Globus pallidus (tissue), 1 donor: ENCODE measurements at regions not wholly inside any gene's neighbourhood (a gene's known extent, or its start where the extent isn't known, plus 50 kb on each side); places are given as distances from the start of the nearest gene placed in this dataset.
"Not testable (repeated sequence)": the region's sequence is repeated elsewhere in the genome, so short reads cannot be mapped to it uniquely, and the experiment has no call there.

Source experiments
- DNase-seq: peaks from one replicate; pipeline ENCODE4 v3.0.0-alpha.2; 2015; ENCODE audit warnings: low spot score

DNA sequence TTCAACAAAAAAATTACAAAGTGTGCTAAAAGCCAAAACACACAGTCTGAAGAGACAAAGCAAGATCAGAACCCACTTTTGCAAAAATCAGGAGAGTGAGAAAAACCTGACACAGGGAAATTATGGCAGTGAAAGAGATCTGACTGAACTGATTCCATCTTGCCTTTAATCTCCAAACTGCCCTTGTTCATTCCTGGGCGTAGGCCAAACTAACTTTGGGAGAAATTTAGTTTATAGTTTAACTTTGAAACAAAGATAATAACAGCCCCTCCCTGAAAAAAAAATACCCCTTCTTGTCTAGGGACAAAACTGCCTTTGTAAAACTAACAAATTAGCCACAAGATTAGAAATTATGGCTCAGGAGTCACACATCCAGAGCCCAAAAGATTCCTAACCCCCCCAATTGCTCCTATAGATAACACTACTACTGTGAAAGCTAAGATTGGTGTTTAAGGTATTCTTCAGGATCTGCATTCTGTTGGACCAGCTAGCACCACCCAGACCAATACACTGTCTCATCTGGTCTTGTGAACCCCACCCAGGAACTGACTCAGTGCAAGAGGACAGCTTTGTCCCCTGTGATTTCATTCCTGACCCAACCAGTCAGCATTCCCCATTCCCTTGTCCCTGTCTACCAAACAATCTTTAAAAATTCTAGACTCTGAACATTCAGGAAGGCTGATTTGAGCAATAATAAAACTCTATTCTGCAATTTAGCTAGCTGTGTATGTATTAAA is 226.1 kb upstream of the SH3BP4 start:
- no peak for DNase-seq

DNA sequence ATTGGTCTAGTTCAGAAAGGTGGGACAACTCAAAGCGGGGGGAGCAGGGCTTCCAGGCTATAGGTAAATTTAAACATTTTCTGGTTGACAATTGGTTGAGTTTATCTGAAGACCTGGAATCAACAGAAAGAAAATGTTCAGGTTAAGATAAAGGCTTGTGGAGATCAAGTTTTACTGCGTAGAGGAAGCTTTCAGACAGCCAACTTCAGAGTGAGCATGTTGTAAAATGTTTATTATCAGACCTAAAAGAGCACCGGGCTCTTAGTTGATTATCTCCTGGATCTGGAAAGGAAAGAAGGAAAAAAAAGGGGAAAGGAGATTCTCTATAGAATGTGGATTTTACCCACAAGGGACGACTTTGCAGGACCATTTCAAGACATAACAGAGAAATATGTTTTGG is 227.0 kb upstream of the SH3BP4 start:
- DNase-seq = no peak

DNA sequence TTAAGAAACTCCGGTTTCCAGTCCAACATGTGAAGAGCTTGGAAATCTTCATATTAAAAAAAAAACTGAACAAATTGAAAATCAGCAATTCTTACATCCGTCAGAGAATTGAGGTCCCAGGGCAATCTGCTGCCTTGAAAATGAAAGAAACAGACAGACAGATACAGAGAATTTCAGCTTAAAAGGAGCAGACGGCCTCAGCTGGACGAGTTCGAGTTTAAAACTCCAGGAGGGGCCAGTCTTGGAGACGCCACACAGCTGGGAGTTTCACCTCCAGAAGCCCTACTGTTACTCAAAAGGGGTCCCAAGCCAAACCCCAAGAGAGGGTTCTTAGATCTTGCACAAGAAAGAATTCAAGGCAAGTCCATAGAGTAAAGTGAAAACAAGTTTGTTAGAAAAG is 226.5 kb upstream of the ARL4C start:
- no peak for DNase-seq

DNA sequence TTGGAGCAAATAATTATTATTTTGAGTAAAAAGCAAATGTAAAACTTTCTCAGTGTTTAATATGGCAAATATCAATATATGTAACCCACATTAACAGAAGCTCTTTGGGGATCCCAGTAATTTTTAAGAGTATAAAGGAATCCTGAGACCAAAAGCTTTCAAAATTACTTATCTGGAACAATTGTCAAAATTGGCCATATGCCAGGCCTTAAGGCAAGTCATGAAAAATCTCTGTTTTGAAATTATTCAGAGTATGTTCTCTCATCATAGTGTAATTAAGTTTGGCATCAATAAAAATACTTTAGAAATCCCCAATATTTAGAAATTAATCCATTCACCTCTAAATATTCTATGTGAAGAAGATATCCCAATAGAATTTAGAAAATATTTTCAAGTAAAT is 225.3 kb upstream of the ARL4C start:
- no peak for DNase-seq

DNA sequence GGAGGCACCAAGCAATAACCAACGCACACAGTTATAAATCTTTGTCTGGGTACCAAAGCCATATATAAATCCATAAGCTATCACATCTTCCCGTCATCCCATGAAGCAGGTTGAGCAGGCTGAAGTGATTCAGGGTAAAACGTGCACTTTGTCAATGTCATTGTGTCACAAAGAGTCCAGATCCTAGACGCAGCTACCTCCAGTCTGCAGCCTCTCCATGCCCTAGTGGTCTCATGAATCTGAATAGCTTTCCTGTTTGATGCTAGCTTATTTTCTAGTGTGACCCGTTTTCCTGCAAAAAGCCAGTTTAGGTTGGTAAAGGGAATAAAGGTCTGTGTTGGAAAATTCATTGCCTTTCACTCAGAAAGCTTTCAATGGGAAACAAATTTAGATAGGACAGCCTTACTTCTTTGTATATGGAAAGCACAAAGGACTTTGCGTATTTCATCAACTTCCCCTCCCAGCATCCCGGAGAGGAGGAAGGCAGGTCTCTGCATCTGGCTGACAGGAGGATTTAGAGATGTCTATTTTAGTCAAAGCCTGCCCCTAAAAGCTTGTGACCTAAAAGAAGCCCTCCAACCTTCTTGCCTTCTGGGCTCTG is 222.3 kb upstream of the ARL4C start:
- no peak for DNase-seq

DNA sequence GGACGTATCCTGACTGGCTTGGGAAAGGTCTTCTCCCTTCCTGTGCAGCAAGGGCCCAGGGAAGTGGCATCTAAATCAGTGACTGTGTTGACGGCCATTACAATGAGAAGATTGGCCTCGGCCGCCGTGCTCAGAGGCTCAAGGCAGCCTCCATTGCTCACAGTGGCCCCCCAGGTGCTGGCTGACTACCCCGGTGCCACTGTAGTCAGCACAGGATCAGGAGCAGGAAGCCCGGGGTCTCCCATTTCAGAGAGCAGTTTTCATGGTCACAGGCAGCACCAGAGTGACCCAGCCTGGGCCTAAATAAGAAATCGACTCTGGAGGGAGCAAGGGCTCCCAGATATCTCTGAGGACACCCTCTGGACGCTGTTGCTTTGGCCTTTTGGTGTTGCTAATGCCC is 219.4 kb upstream of the ARL4C start:
- DNase-seq = no peak

DNA sequence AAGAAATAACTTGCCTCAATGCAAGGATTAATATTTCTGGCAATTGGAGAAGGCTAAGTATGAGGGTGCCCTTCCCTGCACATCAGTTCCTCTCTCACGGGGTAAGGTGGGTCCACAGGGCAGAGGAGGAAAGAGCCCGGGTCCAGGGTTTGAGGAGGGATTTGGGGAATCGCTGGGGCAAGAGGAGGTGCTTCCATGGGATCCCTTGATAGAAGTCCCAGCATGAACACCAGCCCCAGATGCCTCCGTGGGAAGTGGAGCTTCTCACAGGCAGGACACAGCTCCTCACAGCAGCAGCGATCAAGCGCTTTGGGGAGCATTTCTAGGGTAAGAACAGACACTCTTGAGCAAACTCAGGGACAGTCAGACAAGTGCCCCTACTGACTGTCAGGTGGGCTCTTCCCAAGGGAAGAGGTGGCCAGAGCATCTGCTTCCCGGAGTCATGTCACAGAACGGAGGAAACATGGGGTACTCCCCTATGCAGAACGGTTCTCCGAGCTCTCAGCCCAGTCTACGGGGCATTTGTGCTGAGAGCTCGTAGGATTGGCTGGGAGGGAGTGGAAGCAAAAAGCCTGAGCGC is 218.9 kb upstream of the ARL4C start:
- DNase-seq = no peak

DNA sequence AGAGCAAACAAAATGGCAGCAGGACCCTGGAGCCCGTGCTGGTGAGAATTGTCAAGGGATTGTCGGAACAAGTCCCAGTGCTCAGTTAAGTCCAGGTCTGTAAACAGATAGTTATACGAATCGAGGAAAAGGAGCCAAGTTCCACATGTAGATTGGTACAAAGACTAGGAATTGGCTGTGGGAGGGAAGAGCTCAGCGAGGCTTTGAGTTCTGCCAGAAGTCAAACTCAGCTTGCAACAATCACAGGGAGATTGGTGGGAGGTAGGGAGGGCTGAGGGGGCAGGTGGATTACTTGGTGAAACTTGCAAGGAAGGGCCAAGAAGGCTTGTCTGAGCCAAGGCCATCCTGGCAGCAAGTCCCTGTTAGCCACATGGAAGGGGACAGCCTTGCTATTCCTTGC is 217.8 kb upstream of the ARL4C start:
- no peak for DNase-seq

DNA sequence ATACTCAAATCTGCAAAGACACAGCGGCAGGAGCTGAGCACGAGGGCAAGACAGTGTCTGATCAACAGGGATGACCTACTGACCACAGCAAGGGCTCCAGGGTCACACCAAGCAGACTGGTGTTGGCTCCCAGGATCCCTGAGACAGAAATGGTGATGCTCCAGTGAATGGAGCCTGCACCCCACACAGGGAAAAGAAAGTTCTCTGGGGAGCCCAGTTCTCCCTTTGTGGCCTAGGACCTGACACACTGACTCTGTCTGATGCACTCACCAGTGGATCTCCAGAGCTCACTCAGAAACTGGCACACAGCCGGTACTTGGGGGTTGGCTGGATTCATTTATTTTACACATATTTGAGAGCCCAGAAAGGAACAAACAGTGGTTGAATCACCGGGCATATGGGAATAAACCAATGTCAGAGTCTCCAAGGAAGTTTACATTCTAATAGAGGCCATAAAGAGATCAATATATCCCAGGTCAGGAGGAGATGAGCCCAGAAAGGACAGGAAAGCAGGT is 215.6 kb upstream of the ARL4C start:
- no peak for DNase-seq

DNA sequence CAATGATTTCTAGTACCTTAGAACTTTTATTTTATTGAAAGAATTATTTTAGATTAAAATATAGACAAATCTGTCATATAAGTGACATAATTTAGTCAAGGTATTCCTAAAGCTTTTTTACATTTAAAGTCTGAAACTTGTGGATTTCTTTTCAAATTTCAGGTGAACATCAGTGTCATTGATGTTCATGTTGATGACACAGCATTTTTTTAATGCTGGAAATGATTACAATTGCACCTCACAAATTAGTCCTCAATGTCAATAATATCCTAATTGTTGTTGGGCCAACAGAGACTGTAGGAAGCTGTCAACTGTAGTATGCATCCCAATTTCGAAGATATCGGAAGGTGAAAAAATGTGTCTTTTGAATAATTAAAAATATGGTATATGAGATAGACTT is 214.4 kb upstream of the ARL4C start:
- no peak for DNase-seq

DNA sequence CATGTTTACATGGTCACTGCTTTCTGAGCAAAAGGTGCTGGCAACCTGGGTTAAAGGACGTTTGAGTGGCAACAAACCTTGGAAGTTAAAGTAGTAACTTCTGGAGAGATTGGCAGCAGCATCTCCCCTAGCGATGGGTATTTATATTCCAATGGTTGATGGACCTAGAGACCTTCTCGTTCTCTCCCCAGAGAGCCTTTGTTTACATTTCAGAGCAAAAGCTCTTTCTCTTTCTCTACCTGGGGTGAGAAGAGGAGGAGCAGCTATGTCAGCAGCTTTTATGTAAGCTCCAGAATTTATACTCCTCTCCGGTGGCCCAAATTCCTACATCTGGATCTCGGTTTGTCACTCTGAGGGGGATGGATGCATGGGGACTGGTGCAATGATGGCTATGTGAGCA is 213.7 kb upstream of the ARL4C start:
- DNase-seq = no peak

DNA sequence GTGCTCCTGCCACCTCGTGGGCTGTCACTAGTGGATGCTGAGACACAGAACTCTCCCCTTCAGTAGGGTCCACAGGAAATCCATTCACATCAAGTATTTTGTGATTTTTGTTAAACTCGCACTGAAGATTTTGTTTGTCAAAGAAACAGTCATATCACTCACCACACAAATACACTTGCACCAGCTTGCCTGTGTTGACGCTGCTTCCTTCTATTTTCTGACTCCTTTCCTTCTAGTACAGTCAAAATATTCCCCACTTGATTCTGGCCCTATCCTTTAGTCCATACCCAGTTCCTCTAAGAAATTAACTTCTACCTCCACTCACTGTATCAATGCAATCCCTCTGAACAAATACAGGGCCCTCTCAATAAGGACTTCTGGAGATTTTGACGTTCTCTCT is 213.2 kb upstream of the ARL4C start:
- no peak for DNase-seq

DNA sequence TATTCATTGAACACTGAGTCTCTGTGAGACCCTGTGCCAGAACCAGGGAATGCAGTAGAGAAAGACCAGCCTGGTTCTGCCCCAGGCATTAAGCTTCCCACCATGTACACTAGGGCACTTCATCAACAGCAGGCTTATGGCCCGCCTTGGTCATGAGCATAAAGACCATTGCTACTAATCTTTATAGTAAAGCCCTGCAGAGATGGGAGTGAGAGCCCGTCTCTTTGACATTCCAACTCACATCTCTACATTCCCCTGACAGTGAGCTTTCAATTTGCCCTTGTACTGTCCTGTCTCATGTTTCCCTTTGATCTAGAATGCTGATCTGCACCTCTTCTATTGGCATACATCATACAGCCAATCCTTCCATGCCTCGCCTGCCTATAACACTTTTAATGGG is 211.8 kb upstream of the ARL4C start:
- DNase-seq = no peak

DNA sequence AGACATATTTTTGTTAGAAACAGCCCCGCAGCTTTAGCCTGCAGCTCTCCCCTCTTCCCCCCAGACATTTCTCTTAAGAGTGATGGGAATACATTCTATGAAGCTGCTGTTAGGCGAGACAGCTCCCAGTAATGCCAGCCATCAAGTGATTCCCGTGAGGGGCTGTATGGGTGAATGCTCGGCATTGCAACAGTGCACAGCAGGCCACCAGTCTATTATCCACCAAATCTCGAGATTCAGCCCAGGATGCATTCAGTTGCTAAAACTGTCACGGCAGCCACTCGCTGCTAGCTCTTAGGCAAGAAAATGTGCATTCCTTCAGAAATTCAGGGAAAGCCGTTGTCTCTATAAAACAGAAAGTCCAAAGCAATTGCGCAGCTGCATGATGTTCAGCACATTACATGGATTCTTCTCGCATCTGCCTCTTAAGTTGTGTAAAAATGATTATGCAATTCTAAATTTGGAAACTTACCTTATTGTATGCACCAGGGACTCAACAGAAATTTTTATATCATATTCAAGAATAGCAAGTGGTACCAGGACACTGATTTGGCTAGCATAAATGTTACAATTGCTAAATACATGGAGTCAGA is 211.3 kb upstream of the ARL4C start:
- DNase-seq = no peak

DNA sequence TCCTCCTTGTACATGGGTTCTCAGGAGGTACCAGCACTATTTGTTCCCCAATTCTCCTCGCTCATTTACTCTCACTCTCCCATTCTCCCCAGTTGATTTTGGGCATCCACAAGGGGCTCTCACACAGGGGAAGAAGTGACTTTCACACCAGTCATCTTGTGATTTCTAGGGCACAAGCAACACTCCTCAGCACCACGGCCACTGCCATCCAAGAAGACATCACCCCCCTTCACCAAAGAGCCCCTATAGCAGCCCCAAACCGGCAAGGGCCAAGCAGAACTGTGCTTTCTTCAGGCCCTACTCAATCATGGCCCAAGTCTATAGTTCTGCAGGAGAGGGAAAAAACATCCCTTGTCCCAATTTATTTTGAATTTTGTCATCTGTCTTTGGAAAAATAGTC is 209.2 kb upstream of the ARL4C start:
- no peak for DNase-seq

DNA sequence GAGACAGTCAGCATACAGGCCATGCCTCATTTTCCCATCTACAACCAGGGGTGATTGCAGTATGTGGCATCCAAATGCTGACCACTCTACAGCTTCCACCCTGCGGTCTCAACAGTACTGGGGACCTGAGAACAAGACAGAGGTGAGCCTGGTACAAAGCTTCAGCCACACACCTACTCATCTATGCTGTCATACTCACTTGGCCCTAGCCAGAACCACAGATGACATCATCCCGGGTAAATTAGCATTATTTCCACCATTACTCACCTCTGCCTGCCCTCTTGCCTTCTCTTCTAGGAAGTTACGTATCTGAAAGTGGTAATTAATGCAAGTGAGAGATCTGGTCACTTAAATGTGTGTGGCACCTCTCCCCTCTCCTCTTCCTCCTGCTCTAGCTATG is 208.2 kb upstream of the ARL4C start:
- no peak for DNase-seq

DNA sequence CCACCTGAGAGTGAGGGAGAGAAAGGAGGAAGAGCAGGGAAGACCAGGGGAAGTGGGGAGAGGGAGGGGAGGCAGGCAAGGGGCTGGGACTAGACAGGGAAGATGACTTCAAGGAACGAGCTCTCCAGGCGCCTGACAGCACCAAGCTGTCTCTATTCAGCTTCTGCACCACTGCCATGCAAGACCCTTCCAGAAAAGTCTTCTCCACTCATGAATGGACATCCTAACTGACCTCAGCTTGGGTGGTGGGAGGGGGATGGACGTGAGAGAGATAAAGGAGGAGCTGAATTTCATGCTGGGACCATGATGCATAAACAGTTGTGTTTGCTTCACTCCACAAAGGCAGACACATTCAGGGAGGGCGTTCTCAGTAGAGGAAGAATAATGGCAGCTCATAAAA is 206.4 kb upstream of the ARL4C start:
- DNase-seq = no peak

DNA sequence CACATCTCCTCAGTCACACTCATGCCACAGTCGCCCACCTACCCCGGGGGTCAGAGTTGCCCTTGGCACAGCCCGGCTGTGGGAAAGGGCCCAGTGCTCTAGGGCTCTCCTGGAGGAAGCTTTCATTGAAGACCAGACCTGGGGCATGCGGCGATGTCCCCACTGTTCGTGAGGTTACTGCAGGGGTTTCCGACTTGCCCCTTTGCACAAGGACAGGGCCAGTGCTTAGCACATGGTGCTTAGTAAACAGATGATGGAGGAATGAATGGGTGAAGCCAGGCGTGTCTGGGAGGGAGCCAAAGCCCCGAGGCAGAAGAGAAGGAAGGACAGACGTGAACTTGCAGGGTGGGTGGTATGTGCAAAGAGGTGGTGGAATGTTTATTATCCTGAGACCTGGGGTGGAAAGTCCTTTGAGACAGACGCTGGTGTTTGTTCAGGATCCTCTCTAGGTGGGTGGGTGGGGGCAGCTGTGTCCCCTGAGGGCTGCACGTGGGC is 205.9 kb upstream of the ARL4C start:
- no peak for DNase-seq

DNA sequence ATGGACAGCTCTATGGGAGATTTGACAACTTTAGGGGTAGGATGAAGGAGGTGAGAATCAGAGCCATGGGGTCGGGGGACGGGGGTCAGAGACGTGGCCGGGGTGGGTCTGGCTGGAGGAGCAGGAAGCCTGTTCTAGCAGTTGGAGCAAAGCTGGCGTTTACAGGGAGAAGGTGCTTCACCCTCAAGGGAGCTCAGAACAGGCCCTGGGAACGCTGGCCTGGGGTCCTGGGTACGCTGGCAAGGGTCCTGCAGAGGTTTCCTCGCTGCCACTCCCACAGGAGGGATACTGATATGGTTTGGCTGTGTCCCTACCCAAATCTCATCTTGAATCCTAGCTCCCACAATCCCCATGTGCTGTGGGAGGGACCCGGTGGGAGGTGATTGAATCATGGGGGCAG is 205.0 kb upstream of the ARL4C start:
- DNase-seq = no peak

DNA sequence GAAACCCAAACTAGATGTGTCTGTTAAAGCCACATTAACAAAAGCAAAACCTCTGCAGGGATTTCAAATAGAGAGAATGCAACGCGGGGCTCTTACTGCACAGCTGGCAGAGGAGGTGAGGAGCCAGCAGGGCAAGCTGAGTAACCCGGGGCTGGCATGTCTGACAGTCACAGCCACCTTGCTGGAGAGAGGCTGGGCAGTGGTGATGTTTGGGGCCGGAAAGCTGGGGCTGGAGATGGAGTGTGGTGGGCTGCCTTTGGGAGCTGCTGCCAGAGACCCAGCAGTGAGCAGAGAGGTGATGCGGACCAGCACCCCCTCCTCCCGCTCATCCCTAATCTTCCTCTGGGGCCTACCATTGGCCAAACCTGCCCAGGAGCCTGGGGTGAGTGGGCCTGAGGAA is 204.5 kb upstream of the ARL4C start:
- DNase-seq = no peak

DNA sequence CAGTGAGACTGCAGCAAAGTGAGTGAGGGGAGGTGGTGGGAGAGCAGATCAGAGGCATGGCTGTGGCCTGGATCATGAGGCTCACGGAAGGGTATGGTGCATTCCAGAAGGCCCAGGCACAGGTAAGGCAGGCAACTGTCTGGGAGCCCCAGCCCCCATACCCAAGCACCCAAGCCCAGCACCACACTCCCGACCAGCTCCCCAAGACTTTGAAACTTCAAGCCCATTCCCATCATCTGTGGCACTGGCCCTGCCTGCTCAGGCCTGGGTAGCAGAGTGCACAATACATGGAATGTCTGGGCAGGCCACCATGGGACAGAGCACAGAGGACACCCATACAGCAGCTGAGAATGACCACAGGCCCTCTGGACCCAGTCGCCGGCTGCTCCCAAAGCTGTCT is 202.6 kb upstream of the ARL4C start:
- DNase-seq = no peak

DNA sequence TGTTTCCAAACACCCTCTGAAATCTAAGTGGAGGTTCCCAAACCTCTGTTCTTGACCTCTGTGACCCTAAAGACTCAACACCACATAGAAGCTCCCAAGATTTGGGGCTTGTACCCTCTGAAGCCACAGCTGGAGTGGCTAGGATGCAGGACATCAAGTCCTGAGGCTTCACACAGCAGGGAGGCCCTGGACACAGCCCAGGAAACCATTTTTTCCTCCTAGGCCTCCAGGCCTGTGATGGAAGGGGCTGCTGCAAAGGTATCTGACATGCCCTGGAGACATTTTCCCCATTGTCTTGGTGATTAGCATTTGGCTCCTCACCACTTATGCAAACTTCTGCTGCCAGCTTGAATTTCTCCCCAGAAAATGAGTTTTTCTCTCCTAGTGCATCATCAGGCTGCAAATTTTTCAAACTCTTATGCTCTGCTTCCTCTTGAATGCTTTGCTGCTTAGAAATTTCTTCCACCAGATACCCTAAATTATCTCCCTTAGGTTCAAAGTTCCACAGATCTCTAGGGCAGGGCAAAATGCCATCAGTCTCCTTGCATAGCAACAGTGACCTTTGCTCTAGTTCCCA is 200.5 kb upstream of the ARL4C start:
- not testable (repeated sequence) for DNase-seq

DNA sequence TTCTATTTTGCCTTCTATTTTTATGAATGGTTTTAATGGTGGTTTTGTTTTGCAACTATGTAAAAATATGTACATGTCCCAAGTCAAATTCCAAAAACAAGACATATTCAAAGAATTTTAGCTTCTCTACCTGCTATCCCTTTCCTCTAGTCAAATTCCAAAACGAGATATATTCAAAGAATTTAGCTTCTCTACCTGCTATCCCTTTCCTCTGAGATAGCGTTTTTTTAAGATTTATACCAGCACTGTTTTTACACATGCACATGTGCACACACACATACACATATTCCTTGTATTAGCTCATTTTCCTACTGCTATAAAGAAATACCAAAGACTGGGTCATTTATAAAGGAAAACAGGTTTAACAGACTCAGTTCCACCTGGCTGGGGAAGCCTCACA is 199.1 kb upstream of the ARL4C start:
- DNase-seq = no peak
